HG02678 (cell line): ENCODE measurements at regions not wholly inside any gene's neighbourhood (a gene's known extent, or its start where the extent isn't known, plus 50 kb on each side); places are given as distances from the start of the nearest gene placed in this dataset.
"Not testable (repeated sequence)": the region's sequence is repeated elsewhere in the genome, so short reads cannot be mapped to it uniquely, and the experiment has no call there.

Experiments used
- ATAC-seq: cut with Tn5 transposase; IDR thresholded peaks from one replicate; pipeline ENCODE4 v1.9.1; 2021; ENCODE audit warnings: mild to moderate bottlenecking, moderate library complexity; ENCODE audit not compliant: unreplicated experiment

- ATAC-seq, result no peak
Measured at GRCh38 chr3:90056281-90057032, 949.0 kb downstream of the EPHA3 start.

- ATAC-seq, result no peak
Measured at GRCh38 chr3:90062016-90062415, 954.6 kb downstream of the EPHA3 start.

- no peak for ATAC-seq
Measured at GRCh38 chr3:90062631-90063200, 955.3 kb downstream of the EPHA3 start.

- ATAC-seq, result no peak
Measured at GRCh38 chr3:90068783-90069182, 961.4 kb downstream of the EPHA3 start.

- no peak for ATAC-seq
Measured at GRCh38 chr3:90069748-90070147, 962.3 kb downstream of the EPHA3 start.

- ATAC-seq, result no peak
Measured at GRCh38 chr3:90076136-90076535, 968.7 kb downstream of the EPHA3 start.

- no peak for ATAC-seq
Measured at GRCh38 chr3:90080988-90081387, 973.6 kb downstream of the EPHA3 start.

- not testable (repeated sequence) for ATAC-seq
Measured at GRCh38 chr3:90086297-90086696, 978.9 kb downstream of the EPHA3 start.

- no peak for ATAC-seq
Measured at GRCh38 chr3:90087703-90088102, 980.3 kb downstream of the EPHA3 start.

- peak; percentile 69 for ATAC-seq
Measured at GRCh38 chr3:90091549-90091948, 984.1 kb downstream of the EPHA3 start.

GRCh38 chr3:90092994-90093393 is 985.6 kb downstream of the EPHA3 start:
- no peak for ATAC-seq

GRCh38 chr3:90095811-90096210 is 988.4 kb downstream of the EPHA3 start:
- ATAC-seq, result no peak

- no peak for ATAC-seq
Measured at GRCh38 chr3:90099493-90099892, 992.1 kb downstream of the EPHA3 start.

- ATAC-seq, result no peak
Measured at GRCh38 chr3:90102146-90102545, 994.7 kb downstream of the EPHA3 start.

- no peak for ATAC-seq
Measured at GRCh38 chr3:90121326-90121725, 1013.9 kb downstream of the EPHA3 start.

GRCh38 chr3:90128391-90128790 is 1021.0 kb downstream of the EPHA3 start:
- no peak for ATAC-seq

GRCh38 chr3:90129730-90130129 is 1022.3 kb downstream of the EPHA3 start:
- no peak for ATAC-seq

- no peak for ATAC-seq
Measured at GRCh38 chr3:90132197-90132596, 1024.8 kb downstream of the EPHA3 start.

GRCh38 chr3:90134090-90134489 is 1026.7 kb downstream of the EPHA3 start:
- no peak for ATAC-seq

GRCh38 chr3:90136456-90137191 is 1029.2 kb downstream of the EPHA3 start:
- no peak for ATAC-seq

GRCh38 chr3:90145094-90145860 is 1037.9 kb downstream of the EPHA3 start:
- ATAC-seq, result no peak
